ENCODE measurements at regions not wholly inside any gene's neighbourhood (a gene's known extent, or its start where the extent isn't known, plus 50 kb on each side); places are given as distances from the start of the nearest gene placed in this dataset.

- no peak for TF ChIP-seq POLR2A (IDR thresholded peaks at IDR 0.05; ENCODE audit: low read depth, low read length)
- TF ChIP-seq CTCF (conservative IDR thresholded peaks at IDR 0.05; ENCODE audit: low read depth, low read length) = no peak
- TF ChIP-seq RFX5 (IDR thresholded peaks at IDR 0.05; ENCODE audit: low read depth, low read length) = no peak
- TF ChIP-seq MXI1 (IDR thresholded peaks at IDR 0.05; ENCODE audit: borderline replicate concordance, low read depth, low read length) = no peak
- no peak for TF ChIP-seq BHLHE40 (IDR thresholded peaks at IDR 0.05; ENCODE audit: low read depth, low read length)
Measured at GRCh38 chr11:92045301-92045700, 179.3 kb upstream of the FAT3 start.

All from IMR-90 (cell line).